GM12875 (cell line): ENCODE measurements at regions not wholly inside any gene's neighbourhood (a gene's known extent, or its start where the extent isn't known, plus 50 kb on each side); places are given as distances from the start of the nearest gene placed in this dataset.

Experiments
- H3K4me3 ChIP-seq: one replicate; pipeline ENCODE4 v1.5.1; 2011; ENCODE audit warnings: low read depth, low read length, control low read depth
- CTCF ChIP-seq: IDR thresholded peaks from 2 replicates; pipeline ENCODE4 v1.5.1; 2011; ENCODE audit warnings: low read depth, mild to moderate bottlenecking, control low read depth, inconsistent platforms, low read length, moderate library complexity, borderline replicate concordance; ENCODE audit not compliant: insufficient read depth

- TF ChIP-seq CTCF, result no peak
- no peak overlapping the region for H3K4me3 ChIP-seq
These were observed 343.8 kb upstream of the MMS22L start for GRCh38 chr6:97626671-97627441.

- H3K4me3 ChIP-seq, result no peak overlapping the region
- TF ChIP-seq CTCF, result no peak
These were observed 346.2 kb upstream of the MMS22L start for GRCh38 chr6:97629180-97629579.

GRCh38 chr6:97630604-97631003 is 347.6 kb upstream of the MMS22L start:
- no peak for TF ChIP-seq CTCF
- H3K4me3 ChIP-seq, result no peak overlapping the region

- TF ChIP-seq CTCF, result no peak
These were observed 349.3 kb upstream of the MMS22L start for GRCh38 chr6:97632341-97632740.

GRCh38 chr6:97639702-97640101 is 356.7 kb upstream of the MMS22L start:
- H3K4me3 ChIP-seq, result no peak overlapping the region
- TF ChIP-seq CTCF, result no peak

More at GRCh38 chr6:97632341-97632740, 349.3 kb upstream of the MMS22L start:
- H3K4me3 ChIP-seq, result no peak overlapping the region

- H3K4me3 ChIP-seq, result no peak overlapping the region
- no peak for TF ChIP-seq CTCF
These were observed 361.3 kb upstream of the MMS22L start for GRCh38 chr6:97644353-97644752.

GRCh38 chr6:97645757-97646156 is 362.7 kb upstream of the MMS22L start:
- H3K4me3 ChIP-seq, result no peak overlapping the region
- no peak for TF ChIP-seq CTCF
